HFFc6 (cell line): ENCODE measurements at regions not wholly inside any gene's neighbourhood (a gene's known extent, or its start where the extent isn't known, plus 50 kb on each side); places are given as distances from the start of the nearest gene placed in this dataset.

Experiments
- DNase-seq: peaks from one replicate; pipeline ENCODE4 v3.0.0-alpha.2; 2018
- H3K27ac Mint-ChIP-seq: 2 replicates; pipeline ENCODE4 v1.8.0; 2020; ENCODE audit warnings: mild to moderate bottlenecking, mixed read lengths
- H3K27me3 Mint-ChIP-seq: 2 replicates; pipeline ENCODE4 v1.8.0; 2021; ENCODE audit warnings: mild to moderate bottlenecking, moderate library complexity, mixed read lengths; ENCODE audit not compliant: insufficient read depth
- H3K36me3 Mint-ChIP-seq: 2 replicates; pipeline ENCODE4 v1.8.0; 2021; ENCODE audit warnings: low read depth, mixed read lengths
- H3K4me1 Mint-ChIP-seq: 2 replicates; pipeline ENCODE4 v1.8.0; 2020; ENCODE audit warnings: low read depth, mixed read lengths
- H3K4me3 Mint-ChIP-seq: 2 replicates; pipeline ENCODE4 v1.8.0; 2020; ENCODE audit warnings: mild to moderate bottlenecking, moderate library complexity, mixed read lengths
- H3K9me3 Mint-ChIP-seq: 2 replicates; pipeline ENCODE4 v1.8.0; 2020; ENCODE audit warnings: mild to moderate bottlenecking, mixed read lengths
- CTCF ChIP-seq: fragments of 200-600 bp; sonication (generic); IDR thresholded peaks from 2 replicates; pipeline ENCODE4 v1.5.0; 2021; ENCODE audit warnings: antibody characterized with exemption, mild to moderate bottlenecking

- no peak overlapping the region for H3K27ac Mint-ChIP-seq
- no peak for DNase-seq
- H3K9me3 Mint-ChIP-seq = no peaks in the 10 kb centered on the region
- peaks cover 2% of the 10 kb centered on the region; the same call in 1 of the 2 replicates for H3K27me3 Mint-ChIP-seq
- H3K4me3 Mint-ChIP-seq = no peak overlapping the region
- no peak for TF ChIP-seq CTCF
- H3K36me3 Mint-ChIP-seq = no peaks in the 10 kb centered on the region
- no peaks in the 10 kb centered on the region for H3K4me1 Mint-ChIP-seq
Observed at GRCh38 chr18:45557287-45557686, 58.0 kb upstream of the SLC14A2 start.

DNA sequence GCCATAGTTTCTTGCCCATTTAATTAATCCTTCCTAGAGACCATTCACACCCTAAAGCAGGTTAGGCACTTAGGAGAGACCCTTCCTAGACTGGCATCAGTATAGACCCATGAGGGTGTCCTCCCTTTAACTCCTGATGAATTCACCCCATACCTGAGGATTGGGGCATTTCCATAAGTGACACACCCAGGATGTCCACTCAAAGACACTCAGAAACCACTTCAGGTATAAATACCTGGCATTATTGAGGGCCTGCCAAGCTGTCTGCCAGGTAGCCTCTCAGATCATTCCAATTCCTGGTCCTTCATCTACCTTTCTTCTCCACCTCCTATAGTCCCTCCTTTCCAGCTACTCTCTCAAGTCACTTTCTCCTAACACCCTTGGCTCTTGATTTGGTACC is 57.5 kb upstream of the SLC14A2 start:
- Mint-ChIP-seq H3K4me1 (no peaks in the 10 kb centered on the region), H3K27me3 (peaks cover 5% of the 10 kb centered on the region), H3K9me3 (no peaks in the 10 kb centered on the region), H3K36me3 (no peaks in the 10 kb centered on the region), H3K4me3 (no peak overlapping the region), H3K27ac (no peak overlapping the region)
- DNase-seq = no peak
- TF ChIP-seq CTCF = no peak

DNA sequence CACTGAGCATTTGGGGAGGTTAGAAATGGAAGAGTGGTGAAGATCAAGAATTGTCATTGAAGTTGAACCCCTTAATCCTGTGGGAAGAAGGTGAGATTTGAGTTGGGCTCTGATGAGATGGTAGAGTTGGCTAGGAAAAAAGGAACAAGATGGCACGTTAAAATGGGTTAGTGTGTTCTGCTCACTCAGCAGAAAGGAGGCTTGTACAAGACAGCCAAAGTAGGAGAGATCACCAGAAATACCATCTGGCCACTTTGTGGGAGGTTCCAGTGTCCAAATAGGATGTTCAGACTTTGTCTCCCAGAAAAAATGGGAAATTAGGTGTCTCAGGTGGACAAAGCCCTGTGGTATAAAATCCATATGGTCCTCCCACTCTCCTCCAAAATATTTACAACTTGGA is 56.0 kb upstream of the SLC14A2 start:
- Mint-ChIP-seq H3K27ac (no peak overlapping the region), H3K9me3 (no peaks in the 10 kb centered on the region), H3K27me3 (peaks cover 5% of the 10 kb centered on the region), H3K36me3 (no peaks in the 10 kb centered on the region), H3K4me3 (no peak overlapping the region), H3K4me1 (no peaks in the 10 kb centered on the region)
- no peak for TF ChIP-seq CTCF
- DNase-seq = no peak

DNA sequence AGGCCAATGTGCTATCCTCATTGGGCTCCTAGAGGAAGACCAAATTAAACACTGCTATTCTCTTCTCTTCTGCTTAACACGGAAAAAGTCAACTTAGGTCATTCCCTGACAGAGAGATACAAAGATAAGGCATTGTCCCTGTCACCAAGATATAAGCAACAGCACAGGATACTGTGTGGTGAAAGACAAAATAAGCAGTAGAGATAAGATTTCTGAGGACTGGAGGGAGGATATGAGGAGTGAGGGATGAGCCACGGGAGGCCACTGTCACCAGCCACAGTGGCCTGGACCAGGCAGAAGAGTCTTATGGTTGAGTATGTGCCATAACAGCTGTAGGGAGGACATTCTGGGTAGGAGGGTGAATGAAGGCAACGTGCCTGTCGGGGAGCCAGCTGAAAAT is 54.4 kb upstream of the SLC14A2 start:
- Mint-ChIP-seq H3K36me3 (no peaks in the 10 kb centered on the region), H3K27me3 (peaks cover 5% of the 10 kb centered on the region), H3K4me3 (no peak overlapping the region), H3K4me1 (peaks cover 5% of the 10 kb centered on the region), H3K9me3 (no peaks in the 10 kb centered on the region), H3K27ac (no peak overlapping the region)
- no peak for TF ChIP-seq CTCF
- DNase-seq = no peak

GRCh38 chr18:45562567-45563479 is 52.5 kb upstream of the SLC14A2 start:
- Mint-ChIP-seq H3K27ac (no peak overlapping the region), H3K4me1 (peaks cover 22% of the 10 kb centered on the region), H3K27me3 (peaks cover 7% of the 10 kb centered on the region), H3K36me3 (no peaks in the 10 kb centered on the region), H3K4me3 (no peak overlapping the region), H3K9me3 (no peaks in the 10 kb centered on the region)
- DNase-seq = no peak
- TF ChIP-seq CTCF = no peak
